BJ (cell line): ENCODE measurements at regions not wholly inside any gene's neighbourhood (a gene's known extent, or its start where the extent isn't known, plus 50 kb on each side); places are given as distances from the start of the nearest gene placed in this dataset.
"Not testable (repeated sequence)": the region's sequence is repeated elsewhere in the genome, so short reads cannot be mapped to it uniquely, and the experiment has no call there.

ENCODE experiments used
- CTCF ChIA-PET: fragments of 350-600 bp; formaldehyde crosslinking; extraction: SDS; loops from one replicate; lab custom pipeline; 2021; ENCODE audit warnings: antibody characterized with exemption, inconsistent platforms; lab: Yijun Ruan, JAX
- POLR2A ChIA-PET: fragments of 300-600 bp; sonication (Branson Sonifier 250); formaldehyde crosslinking; extraction: SDS; loops from one replicate; lab custom pipeline; 2021; ENCODE audit warnings: antibody characterized with exemption; lab: Charles Lee
- DNase-seq: peaks from one replicate; pipeline ENCODE4 v3.0.0-alpha.2; 2011; ENCODE audit warnings: low read depth
- H3K27me3 ChIP-seq: 2 replicates; pipeline ENCODE4 v1.6.0; 2011; ENCODE audit warnings: low read length; ENCODE audit not compliant: control insufficient read depth, insufficient read depth
- H3K36me3 ChIP-seq: 2 replicates; pipeline ENCODE4 v1.5.1; 2011; ENCODE audit warnings: low read length; ENCODE audit not compliant: control insufficient read depth, insufficient read depth
- H3K4me3 ChIP-seq: 2 replicates; pipeline ENCODE4 v1.5.1; 2011; ENCODE audit warnings: low read depth, mild to moderate bottlenecking, control low read depth, low read length
- TF ChIP-seq, protein P1 (sequence below): IDR thresholded peaks from 2 replicates; pipeline ENCODE4 v1.5.1; 2011; ENCODE audit warnings: low read depth, mild to moderate bottlenecking, control low read depth, inconsistent platforms, low read length, moderate library complexity; ENCODE audit not compliant: insufficient read depth

- peak; percentile 41 for DNase-seq
- TF ChIP-seq, protein P1, sequence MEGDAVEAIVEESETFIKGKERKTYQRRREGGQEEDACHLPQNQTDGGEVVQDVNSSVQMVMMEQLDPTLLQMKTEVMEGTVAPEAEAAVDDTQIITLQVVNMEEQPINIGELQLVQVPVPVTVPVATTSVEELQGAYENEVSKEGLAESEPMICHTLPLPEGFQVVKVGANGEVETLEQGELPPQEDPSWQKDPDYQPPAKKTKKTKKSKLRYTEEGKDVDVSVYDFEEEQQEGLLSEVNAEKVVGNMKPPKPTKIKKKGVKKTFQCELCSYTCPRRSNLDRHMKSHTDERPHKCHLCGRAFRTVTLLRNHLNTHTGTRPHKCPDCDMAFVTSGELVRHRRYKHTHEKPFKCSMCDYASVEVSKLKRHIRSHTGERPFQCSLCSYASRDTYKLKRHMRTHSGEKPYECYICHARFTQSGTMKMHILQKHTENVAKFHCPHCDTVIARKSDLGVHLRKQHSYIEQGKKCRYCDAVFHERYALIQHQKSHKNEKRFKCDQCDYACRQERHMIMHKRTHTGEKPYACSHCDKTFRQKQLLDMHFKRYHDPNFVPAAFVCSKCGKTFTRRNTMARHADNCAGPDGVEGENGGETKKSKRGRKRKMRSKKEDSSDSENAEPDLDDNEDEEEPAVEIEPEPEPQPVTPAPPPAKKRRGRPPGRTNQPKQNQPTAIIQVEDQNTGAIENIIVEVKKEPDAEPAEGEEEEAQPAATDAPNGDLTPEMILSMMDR = no peak
- ChIA-PET CTCF (interaction anchor here (0.8 to 1.6 kb wide), 5 partner anchors 9 to 55 kb away, joined by 4 to 7 read pairs (median 4); a partner anchor contains a TSS), POLR2A (interaction anchor here (0.7 kb wide), 1 partner anchor 28 kb away, joined by 19 read pairs; no protein-coding TSS in a partner anchor)
- H3K4me3 ChIP-seq = no peak overlapping the region
- no peaks in the 10 kb centered on the region for H3K36me3 ChIP-seq
- H3K27me3 ChIP-seq = no peaks in the 10 kb centered on the region
Observed at GRCh38 chr18:46226461-46226860, 122.3 kb downstream of the HAUS1 start.

- H3K36me3 ChIP-seq, DNase-seq, POLR2A ChIA-PET, CTCF ChIA-PET, H3K4me3 ChIP-seq, H3K27me3 ChIP-seq: not testable (repeated sequence)
Observed at GRCh38 chr18:46229641-46230040, 125.5 kb downstream of the HAUS1 start.

GRCh38 chr18:46236156-46236555, 132.0 kb downstream of the HAUS1 start:
- no peak for DNase-seq
- no peak overlapping the region for H3K4me3 ChIP-seq
- no peaks in the 10 kb centered on the region for H3K36me3 ChIP-seq
- no peaks in the 10 kb centered on the region for H3K27me3 ChIP-seq
- ChIA-PET CTCF (interaction anchor here (0.8 to 1.1 kb wide), 2 partner anchors 9 to 12 kb away, joined by 3 to 4 read pairs; no protein-coding TSS in a partner anchor), POLR2A (no interaction called here)
- TF ChIP-seq, protein P1 = no peak

DNA sequence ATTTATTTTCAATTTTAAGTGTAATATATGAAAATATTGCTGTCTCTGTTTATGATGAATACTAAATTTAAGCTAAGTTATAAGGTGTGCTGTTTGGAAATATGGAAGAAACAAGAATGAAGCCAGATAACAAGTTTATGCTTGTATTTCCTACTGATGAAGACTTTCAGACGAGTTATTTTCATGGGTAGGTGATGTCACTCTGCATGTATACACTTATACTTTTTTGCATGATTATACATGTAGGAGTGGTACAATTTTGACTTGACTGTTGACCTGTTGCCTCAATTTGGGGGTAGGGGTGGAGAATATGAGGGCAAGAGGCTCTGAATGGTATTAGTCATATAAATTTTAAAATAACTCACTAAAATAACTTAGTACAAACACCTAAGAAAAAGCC, 133.7 kb downstream of the HAUS1 start:
- Histone ChIP-seq H3K36me3 (no peaks in the 10 kb centered on the region), H3K27me3 (no peaks in the 10 kb centered on the region), H3K4me3 (no peak overlapping the region)
- TF ChIP-seq, protein P1 = no peak
- ChIA-PET CTCF (no interaction called here), POLR2A (no interaction called here)
- DNase-seq = no peak

GRCh38 chr18:46239549-46239948, 135.4 kb downstream of the HAUS1 start:
- no peak for DNase-seq
- POLR2A ChIA-PET = no interaction called here
- CTCF ChIA-PET = interaction anchor here (1.0 to 1.7 kb wide), 3 partner anchors 14 to 66 kb away, joined by 4 to 8 read pairs (median 6); a partner anchor contains a TSS
- TF ChIP-seq, protein P1 = no peak
- H3K36me3 ChIP-seq = no peaks in the 10 kb centered on the region
- no peak overlapping the region for H3K4me3 ChIP-seq
- H3K27me3 ChIP-seq = no peaks in the 10 kb centered on the region

GRCh38 chr18:46239998-46240397, 135.8 kb downstream of the HAUS1 start:
- H3K4me3 ChIP-seq = no peak overlapping the region
- ChIA-PET CTCF (interaction anchor here (1.0 to 1.7 kb wide), 3 partner anchors 15 to 67 kb away, joined by 4 to 8 read pairs (median 6); a partner anchor contains a TSS), POLR2A (no interaction called here)
- TF ChIP-seq, protein P1 = no peak
- H3K36me3 ChIP-seq = no peaks in the 10 kb centered on the region
- H3K27me3 ChIP-seq = no peaks in the 10 kb centered on the region
- DNase-seq = no peak

DNA sequence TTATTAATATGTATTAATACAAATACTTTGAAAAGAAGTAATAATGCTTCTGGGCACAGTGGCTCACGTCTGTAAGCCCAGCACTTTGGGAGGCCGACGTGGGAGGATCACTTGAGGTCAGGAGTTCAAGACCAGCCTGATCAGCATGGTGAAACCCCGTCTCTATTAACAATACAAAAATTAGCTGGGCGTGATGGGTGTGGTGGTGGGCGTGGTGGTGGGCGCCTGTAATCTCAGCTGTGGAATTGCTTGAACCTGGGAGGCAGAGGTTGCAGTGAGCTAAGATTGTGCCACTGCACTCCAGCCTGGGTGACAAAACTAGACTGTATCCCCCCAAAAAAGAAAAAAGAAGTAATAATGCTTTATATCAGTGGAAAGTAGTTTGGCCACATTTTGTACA, 137.2 kb downstream of the HAUS1 start:
- CTCF ChIA-PET = interaction anchor here (0.5 kb wide), 1 partner anchor 23 kb away, joined by 5 read pairs; no protein-coding TSS in a partner anchor
- POLR2A ChIA-PET, H3K4me3 ChIP-seq, DNase-seq, H3K36me3 ChIP-seq, H3K27me3 ChIP-seq: not testable (repeated sequence)
